DOHH2 (cell line): ENCODE measurements at regions not wholly inside any gene's neighbourhood (a gene's known extent, or its start where the extent isn't known, plus 50 kb on each side); places are given as distances from the start of the nearest gene placed in this dataset.

Experiments
- EZH2phosphoT487 ChIP-seq: fragments of 200-600 bp; sonication (generic); IDR thresholded peaks from 2 replicates; pipeline ENCODE4 v1.6.1; 2017; ENCODE audit warnings: borderline replicate concordance, mild to moderate bottlenecking, antibody characterized with exemption, low read length, moderate library complexity, mixed read lengths
- TF ChIP-seq, protein P1 (sequence below): fragments of 200-600 bp; sonication (generic); IDR thresholded peaks from one replicate; pipeline ENCODE4 v1.5.1; 2014; ENCODE audit warnings: antibody characterized with exemption, mild to moderate bottlenecking, low read depth, low read length; ENCODE audit not compliant: poor library complexity, severe bottlenecking

DNA sequence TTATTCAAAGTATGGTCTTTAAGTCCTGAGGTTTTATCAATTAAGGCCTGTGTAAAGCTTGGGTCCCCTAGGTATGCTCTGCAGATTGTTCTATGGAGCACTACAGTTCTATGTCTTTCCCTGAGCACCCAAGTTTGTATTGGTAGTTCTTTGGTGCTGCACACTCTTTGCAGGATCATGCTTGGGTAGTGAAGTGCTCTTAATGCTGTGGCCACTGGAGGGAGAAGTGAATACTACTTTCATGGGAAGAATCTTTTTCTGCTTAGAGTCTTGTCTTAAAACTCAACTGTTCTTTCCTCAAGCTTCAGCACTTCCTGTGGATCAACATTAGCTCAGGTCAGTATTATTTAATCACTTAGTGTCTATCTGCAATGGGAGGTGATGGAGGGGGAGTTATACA lies 93.6 kb upstream of the CFAP20DC start:
- TF ChIP-seq, protein P1, sequence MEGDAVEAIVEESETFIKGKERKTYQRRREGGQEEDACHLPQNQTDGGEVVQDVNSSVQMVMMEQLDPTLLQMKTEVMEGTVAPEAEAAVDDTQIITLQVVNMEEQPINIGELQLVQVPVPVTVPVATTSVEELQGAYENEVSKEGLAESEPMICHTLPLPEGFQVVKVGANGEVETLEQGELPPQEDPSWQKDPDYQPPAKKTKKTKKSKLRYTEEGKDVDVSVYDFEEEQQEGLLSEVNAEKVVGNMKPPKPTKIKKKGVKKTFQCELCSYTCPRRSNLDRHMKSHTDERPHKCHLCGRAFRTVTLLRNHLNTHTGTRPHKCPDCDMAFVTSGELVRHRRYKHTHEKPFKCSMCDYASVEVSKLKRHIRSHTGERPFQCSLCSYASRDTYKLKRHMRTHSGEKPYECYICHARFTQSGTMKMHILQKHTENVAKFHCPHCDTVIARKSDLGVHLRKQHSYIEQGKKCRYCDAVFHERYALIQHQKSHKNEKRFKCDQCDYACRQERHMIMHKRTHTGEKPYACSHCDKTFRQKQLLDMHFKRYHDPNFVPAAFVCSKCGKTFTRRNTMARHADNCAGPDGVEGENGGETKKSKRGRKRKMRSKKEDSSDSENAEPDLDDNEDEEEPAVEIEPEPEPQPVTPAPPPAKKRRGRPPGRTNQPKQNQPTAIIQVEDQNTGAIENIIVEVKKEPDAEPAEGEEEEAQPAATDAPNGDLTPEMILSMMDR = no peak
- no peak for TF ChIP-seq EZH2phosphoT487
